ENCODE measurements at regions not wholly inside any gene's neighbourhood (a gene's known extent, or its start where the extent isn't known, plus 50 kb on each side); places are given as distances from the start of the nearest gene placed in this dataset.

GRCh38 chr5:30932273-30933017 lies 261.0 kb upstream of the CDH6 start:
- no peak for DNase-seq

DNA sequence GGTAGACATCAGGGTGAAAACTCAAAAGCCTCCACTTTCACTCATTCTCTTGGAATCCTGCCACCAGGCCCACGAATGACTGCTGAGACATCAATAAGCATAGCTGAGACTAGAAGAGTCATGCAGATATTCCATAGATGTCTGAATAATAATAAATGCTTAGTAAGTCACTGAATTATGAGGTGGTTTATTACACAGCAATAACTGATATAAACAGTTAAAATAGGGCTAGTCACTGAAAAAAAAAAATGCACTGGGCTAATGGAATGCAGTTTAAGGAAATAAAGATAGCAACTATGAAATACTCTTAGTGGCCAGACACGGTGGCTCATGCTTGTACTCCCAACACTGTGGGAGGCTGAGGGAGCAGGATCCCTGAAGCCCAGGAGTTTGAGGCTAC lies 262.8 kb upstream of the CDH6 start:
- no peak for DNase-seq

GRCh38 chr5:30928956-30929355 lies 264.5 kb upstream of the CDH6 start:
- DNase-seq: no peak

- no peak for DNase-seq
These were observed 267.3 kb upstream of the CDH6 start for GRCh38 chr5:30926218-30926617.

DNA sequence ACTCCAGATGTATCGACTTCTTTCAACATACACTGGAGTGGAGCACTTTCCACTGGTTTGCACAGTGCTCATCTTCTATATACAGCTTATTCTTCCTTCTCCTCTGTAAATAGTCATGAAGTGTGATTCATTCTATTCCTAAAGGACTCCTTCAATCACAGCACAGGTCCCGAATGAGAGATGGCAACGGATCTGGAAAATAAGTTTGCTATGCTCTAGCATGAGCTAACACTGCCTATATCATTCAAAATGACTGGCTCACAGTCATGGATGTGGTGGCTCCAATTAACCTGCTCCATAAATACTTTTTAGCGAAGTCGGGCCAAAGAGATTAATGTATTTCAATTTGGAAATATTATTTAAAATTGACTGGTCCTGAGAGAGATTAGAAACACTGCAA lies 272.1 kb upstream of the CDH6 start:
- DNase-seq: no peak

GRCh38 chr5:30918171-30918570 lies 275.3 kb upstream of the CDH6 start:
- DNase-seq: no peak

DNA sequence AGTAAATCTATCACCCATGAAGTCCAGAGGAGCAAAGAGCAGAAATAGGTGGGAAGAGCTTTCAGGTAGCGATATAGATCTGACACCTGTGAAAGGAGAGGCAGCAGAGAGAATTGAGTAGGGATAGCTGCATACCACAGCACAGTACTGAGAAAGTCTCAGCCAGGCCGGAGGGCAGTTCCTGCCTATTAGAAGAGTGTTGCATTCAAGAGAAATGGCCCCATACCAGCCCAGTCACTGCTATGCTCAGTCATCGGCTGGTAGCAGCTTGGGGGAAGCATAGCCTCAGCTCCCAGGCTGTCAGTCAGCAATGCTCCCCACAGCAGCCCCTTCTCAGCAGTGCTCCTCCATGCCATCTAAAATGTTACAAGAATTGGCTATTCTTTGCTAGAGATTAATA lies 285.1 kb upstream of the CDH6 start:
- DNase-seq: no peak

DNA sequence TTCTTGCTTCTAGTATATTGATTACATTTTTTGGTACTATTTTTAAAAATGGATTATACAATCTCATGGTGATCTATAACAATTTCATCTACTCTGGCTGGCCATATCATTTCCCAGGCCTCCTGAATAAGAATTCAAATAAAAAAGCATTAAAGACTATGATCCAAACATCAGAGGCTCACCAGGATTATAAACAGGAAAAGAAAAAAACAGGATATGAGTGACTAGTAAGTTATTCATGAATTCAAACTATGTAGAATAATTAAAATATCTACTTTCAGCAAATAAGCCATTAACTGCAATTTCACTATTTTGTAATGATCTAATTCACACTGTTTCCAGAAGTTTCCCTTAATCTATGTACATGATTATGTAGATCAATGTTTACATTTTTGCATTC lies 293.1 kb upstream of the CDH6 start:
- DNase-seq: no peak

DNA sequence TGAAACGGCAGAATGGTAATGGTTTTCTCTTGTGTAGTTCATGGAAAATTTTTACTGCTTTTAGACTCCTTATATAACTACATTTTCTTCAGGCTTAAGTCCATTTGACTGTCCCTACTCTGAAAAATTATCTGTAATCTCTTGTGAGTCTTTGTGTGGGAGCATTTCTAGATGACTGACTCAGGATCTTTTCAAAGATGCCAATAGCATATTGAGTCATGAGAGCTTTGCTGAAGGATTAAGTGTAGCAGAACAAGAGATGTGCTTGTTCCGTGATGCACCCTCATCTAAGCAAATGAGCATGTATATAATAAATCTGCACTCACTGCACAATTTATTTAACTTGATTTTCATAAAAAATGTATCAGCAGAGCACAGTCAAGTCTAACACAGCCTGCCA lies 298.7 kb upstream of the CDH6 start:
- DNase-seq: no peak

- DNase-seq: no peak
These were observed 301.8 kb upstream of the CDH6 start for GRCh38 chr5:30891660-30892059.

DNA sequence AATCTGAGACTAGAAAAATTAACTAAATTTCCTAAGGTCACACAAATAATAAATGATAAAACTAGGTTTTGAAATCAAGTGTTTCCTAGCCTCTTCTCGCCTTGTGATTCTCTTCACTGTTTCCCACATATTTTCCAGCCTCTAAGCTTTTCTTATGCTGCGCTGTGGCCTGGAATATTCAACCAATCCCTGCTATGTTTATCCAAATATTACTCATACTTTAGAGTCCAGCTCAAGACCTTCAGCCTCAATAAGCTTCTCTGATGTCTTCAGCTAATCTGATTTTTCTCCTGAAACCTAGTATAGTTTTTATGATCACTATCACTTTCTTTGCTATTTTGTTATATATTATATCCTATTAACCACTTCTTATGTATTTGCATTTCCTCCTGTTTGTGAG lies 303.1 kb upstream of the CDH6 start:
- DNase-seq: no peak

GRCh38 chr5:30880514-30880913 lies 313.0 kb upstream of the CDH6 start:
- no peak for DNase-seq

DNA sequence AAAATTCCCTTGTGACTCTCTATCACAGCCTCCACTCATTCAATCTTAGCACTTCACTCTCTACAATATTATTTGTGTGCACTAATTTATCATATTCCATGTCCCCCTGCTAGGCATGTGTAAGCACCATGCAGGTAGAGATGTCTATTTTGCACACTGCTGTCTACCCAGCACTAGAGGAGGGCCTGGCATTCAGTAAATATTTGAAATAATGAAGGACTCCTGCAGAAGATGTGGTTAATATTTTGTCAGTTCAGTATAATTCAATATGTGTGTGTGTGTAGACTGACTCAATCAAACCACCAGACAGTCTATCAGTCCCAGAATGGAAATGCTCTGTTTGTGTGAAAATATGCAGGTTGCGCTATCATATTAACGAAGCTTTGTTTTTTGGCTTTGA lies 313.6 kb upstream of the CDH6 start:
- no peak for DNase-seq

- DNase-seq: no peak
These were observed 314.7 kb upstream of the CDH6 start for GRCh38 chr5:30878746-30879145.

DNA sequence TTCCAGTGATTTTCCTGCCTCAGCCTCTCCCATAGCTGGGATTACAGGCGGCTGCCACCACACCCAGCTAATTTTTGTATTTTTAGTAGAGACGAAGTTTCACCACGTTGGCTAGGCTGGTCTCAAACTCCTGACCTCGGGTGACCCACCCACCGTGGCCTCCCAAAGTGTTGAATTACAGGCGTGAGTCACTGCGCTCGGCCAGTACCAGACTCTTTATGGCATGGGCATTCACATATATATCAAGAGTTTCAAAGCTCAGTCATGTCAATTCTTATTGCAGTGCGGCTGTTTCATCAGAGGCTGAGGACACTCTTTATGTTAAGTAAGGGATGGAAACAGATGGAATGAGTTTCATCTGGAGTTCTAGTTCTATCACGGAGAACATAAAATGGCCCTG lies 315.2 kb upstream of the CDH6 start:
- DNase-seq: no peak

DNA sequence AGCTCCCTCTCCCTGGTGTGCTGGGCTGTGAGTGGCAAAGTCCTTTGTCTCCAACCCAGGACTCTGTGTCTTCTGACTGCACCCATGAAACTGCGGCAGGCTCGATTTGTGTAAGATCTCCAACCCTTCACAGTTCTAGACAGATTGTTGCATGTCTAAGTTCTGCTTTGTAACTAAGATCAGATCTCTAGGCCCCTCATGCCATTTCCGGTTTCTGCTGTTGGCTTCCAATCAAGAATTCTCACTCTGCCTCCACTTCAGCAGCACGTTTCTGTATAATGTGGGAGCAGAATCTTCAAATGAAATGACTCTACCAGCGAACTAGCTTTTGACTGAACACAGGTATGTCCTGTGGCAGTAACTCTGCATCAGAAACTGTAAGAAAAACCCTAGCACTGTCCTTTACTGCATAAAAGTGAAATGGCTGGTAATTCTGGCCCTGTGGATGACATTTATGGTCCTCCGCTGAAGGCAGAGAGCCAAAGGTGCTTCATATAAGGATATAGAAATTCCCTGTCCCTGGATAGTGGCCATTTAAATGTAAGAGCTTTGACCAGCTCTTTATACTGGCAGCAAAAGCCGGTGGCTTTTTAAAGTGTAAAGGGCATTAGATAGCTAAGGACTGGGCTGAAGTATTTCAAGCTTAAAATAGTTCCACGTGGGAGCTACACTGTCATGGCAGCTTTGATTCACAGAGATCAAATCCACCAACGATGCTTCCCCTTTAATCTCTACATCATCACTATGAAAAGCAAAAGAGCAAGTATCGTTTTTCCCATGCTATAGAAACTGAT lies 319.0 kb upstream of the CDH6 start:
- DNase-seq: no peak

DNA sequence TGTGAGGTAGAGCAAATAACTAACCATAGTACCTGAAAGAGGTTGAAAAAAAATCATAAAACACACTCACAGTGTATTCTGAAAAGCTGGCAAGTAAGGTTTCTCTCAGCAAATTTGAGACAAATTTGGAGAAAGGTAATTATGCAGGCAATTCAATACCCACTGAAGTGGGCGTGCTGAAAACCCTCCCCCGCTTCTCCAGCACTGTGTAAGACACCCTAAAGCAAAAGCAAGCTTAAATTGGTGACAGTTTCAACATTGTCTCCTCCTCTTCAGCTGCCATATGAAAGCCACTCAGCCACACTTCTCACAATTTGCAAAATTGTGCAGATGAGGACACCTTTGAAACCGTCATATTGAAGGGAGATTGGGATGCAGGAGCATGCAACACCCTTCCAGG lies 322.3 kb upstream of the CDH6 start:
- DNase-seq: no peak

GRCh38 chr5:30867711-30868110 lies 325.8 kb upstream of the CDH6 start:
- DNase-seq: no peak

GRCh38 chr5:30866142-30866541 lies 327.3 kb upstream of the CDH6 start:
- DNase-seq: no peak

DNA sequence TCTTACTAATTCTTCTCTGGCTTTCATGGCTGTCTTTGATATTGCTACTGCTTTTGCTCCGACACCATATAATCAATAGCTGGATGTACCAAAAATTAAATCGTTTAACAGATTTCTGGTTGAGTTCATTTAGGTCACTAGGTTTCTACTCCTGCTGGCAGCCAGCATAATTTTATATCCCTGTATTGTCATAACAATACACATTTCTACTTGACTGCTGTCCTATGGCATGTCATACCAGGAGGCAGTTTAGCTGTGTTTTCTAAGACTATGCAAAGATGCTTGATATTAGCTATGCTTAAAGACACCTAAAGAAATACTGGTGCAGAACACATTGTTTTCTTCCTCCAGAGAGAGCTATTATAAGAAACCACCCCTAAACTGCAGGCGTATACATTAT lies 337.2 kb upstream of the CDH6 start:
- no peak for DNase-seq

GRCh38 chr5:30853158-30853557 lies 340.3 kb upstream of the CDH6 start:
- no peak for DNase-seq

- DNase-seq: no peak
These were observed 342.6 kb upstream of the CDH6 start for GRCh38 chr5:30850866-30851265.

- no peak for DNase-seq
These were observed 343.4 kb upstream of the CDH6 start for GRCh38 chr5:30849931-30850710.
